K562 (cell line): ENCODE measurements at regions not wholly inside any gene's neighbourhood (a gene's known extent, or its start where the extent isn't known, plus 50 kb on each side); places are given as distances from the start of the nearest gene placed in this dataset.

Experiments
- ATAC-seq: fragments of 200-7000 bp; cut with Tn5 transposase; 3 replicates; pipeline ENCODE4 v1.9.1; 2020; ENCODE audit warnings: moderate library complexity
- BruUV-seq: library from RNA; stranded (reverse); fragments of 400-500 nt; replicated peaks from 2 replicates; lab custom pipeline; 2021; lab: Mats Ljungman, UMichigan
- CTCF ChIA-PET: fragments of 300-600 bp; formaldehyde crosslinking; extraction: SDS; loops from one replicate; lab custom pipeline; 2021; ENCODE audit warnings: low intra/inter-chr PET ratio; lab: Yijun Ruan, JAX
- POLR2A ChIA-PET: fragments of 300-600, 350-650 bp; sonication (Branson Sonifier 250); formaldehyde crosslinking; extraction: SDS; loops from one replicate; lab custom pipeline; 2021; ENCODE audit warnings: antibody characterized with exemption, inconsistent platforms; lab: Yijun Ruan, JAX
- DNase-seq, 4 experiments: peaks; one replicate each; pipeline versions ENCODE4 v3.0.0 to v3.0.0-alpha.2; 2011 to 2018; ENCODE audit warnings: low spot score in 3 of 4, mixed read lengths in 3 of 4; ENCODE audit errors: extremely low read depth in 1 of 4
- FAIRE-seq: peaks from 2 replicates; lab custom pipeline; 2011; peaks lifted over from hg19 to GRCh38; lab: Jason Lieb, UNC
- H2AFZ ChIP-seq: 2 replicates; pipeline ENCODE4 v1.6.0; 2011; ENCODE audit warnings: low read depth, low read length, control low read depth, inconsistent platforms
- H3K27ac ChIP-seq: fragments of 200-600 bp; 3 replicates; pipeline ENCODE4 v1.8.0; 2011; ENCODE audit warnings: low read depth, mild to moderate bottlenecking, control low read depth, inconsistent platforms, low read length, moderate library complexity, mixed read lengths; ENCODE audit errors: extremely low read depth
- H3K27me3 ChIP-seq, 2 experiments: fragments of 300-600 bp in 1 of 2; 2 replicates in 1 of 2; 3 replicates in 1 of 2; pipeline versions ENCODE4 v1.6.0 to v1.8.0; 2011; ENCODE audit warnings: inconsistent platforms in 2 of 2, low read length in 2 of 2, mild to moderate bottlenecking in 1 of 2, mixed read lengths in 1 of 2, moderate library complexity in 1 of 2; ENCODE audit not compliant: control insufficient read depth in 2 of 2, insufficient read depth in 2 of 2
- H3K36me3 ChIP-seq: fragments of 300-600 bp; 3 replicates; pipeline ENCODE4 v1.8.0; 2011; ENCODE audit warnings: mild to moderate bottlenecking, low read length, inconsistent platforms; ENCODE audit not compliant: control insufficient read depth, insufficient read depth
- H3K4me1 ChIP-seq, 2 experiments: fragments of 200-600 bp in 1 of 2; replicated peaks in 1 of 2; 2 replicates in 1 of 2; 3 replicates in 1 of 2; pipeline versions ENCODE4 v1.5.1 to v1.8.0; 2011; ENCODE audit warnings: inconsistent platforms in 2 of 2, low read length in 2 of 2, mild to moderate bottlenecking in 1 of 2, mixed read lengths in 1 of 2, moderate library complexity in 1 of 2; ENCODE audit not compliant: control insufficient read depth in 2 of 2, insufficient read depth in 2 of 2
- H3K4me2 ChIP-seq: 2 replicates; pipeline ENCODE4 v1.6.1; 2011; ENCODE audit warnings: low read length, control low read depth, inconsistent platforms, mixed read lengths; ENCODE audit not compliant: insufficient read depth
- H3K4me3 ChIP-seq: fragments of 200-600 bp; sonication (generic), shearing (Covaris generic); 2 replicates; pipeline ENCODE4 v1.5.1; 2016; ENCODE audit warnings: control low read depth, inconsistent platforms
- H3K79me2 ChIP-seq: fragments of 200-600 bp; 3 replicates; pipeline ENCODE4 v1.8.0; 2011; ENCODE audit warnings: low read length, inconsistent platforms; ENCODE audit not compliant: control insufficient read depth, insufficient read depth
- H3K9ac ChIP-seq, 2 experiments: 2 replicates each; pipeline versions ENCODE4 v1.6.0 to v1.6.1; 2011; ENCODE audit warnings: low read depth in 2 of 2, low read length in 2 of 2, control low read depth in 1 of 2, inconsistent platforms in 1 of 2, mild to moderate bottlenecking in 1 of 2, mixed read lengths in 1 of 2; ENCODE audit not compliant: insufficient read depth in 1 of 2
- H3K9me1 ChIP-seq: one replicate; pipeline ENCODE4 v1.6.0; 2011; ENCODE audit warnings: inconsistent platforms, mild to moderate bottlenecking, low read length, moderate library complexity; ENCODE audit not compliant: control insufficient read depth, insufficient read depth
- H3K9me3 ChIP-seq: replicated peaks from 2 replicates; pipeline ENCODE4 v1.5.1; 2011; ENCODE audit warnings: low read depth, low read length, inconsistent platforms; ENCODE audit not compliant: control insufficient read depth, insufficient read depth
- H4K20me1 ChIP-seq: replicated peaks from 2 replicates; pipeline ENCODE4 v1.6.1; 2011; ENCODE audit warnings: low read length, inconsistent platforms, mixed read lengths; ENCODE audit not compliant: control insufficient read depth, insufficient read depth
- ARHGAP35 ChIP-seq: fragments of 450-650 bp; IDR thresholded peaks from 2 replicates; pipeline ENCODE4 v1.6.1; 2018; ENCODE audit not compliant: partially characterized antibody
- GATAD2A ChIP-seq: fragments of 450-650 bp; IDR thresholded peaks from 2 replicates; pipeline ENCODE4 v1.6.1; 2017
- LEF1 ChIP-seq: fragments of 450-650 bp; IDR thresholded peaks from 2 replicates; pipeline ENCODE4 v1.6.1; 2016; ENCODE audit warnings: mild to moderate bottlenecking
- MIER1 ChIP-seq: fragments of 450-650 bp; IDR thresholded peaks from 2 replicates; pipeline ENCODE4 v1.6.1; 2016; ENCODE audit warnings: antibody characterized with exemption, mild to moderate bottlenecking, low read depth
- NUFIP1 ChIP-seq: fragments of 450-650 bp; IDR thresholded peaks from 2 replicates; pipeline ENCODE4 v1.6.1; 2018; ENCODE audit not compliant: partially characterized antibody
- PHF21A ChIP-seq: fragments of 450-650 bp; IDR thresholded peaks from 2 replicates; pipeline ENCODE4 v1.6.1; 2017; ENCODE audit warnings: low read depth, borderline replicate concordance
- PRMT5 ChIP-seq: sonication (generic); formaldehyde crosslinking; IDR thresholded peaks from 2 replicates; pipeline ENCODE4 v1.5.0; 2020; ENCODE audit warnings: missing genetic modification reagents
- SMAD2 ChIP-seq: fragments of 150-350 bp; IDR thresholded peaks from 2 replicates; pipeline ENCODE4 v1.6.1; 2014; ENCODE audit warnings: low read depth, mild to moderate bottlenecking, low read length
- SRSF7 ChIP-seq: fragments of 200-400 bp; formaldehyde crosslinking; optimal IDR thresholded peaks from 2 replicates; pipeline ENCODE3; 2017; ENCODE audit warnings: mild to moderate bottlenecking, low read depth, low read length
- TFAM ChIP-seq: fragments of 250-450 bp; sonication (Bioruptor Pico); conservative IDR thresholded peaks from 2 replicates; pipeline ENCODE4 v1.5.0; 2021; ENCODE audit warnings: mild to moderate bottlenecking, moderate library complexity
- THRAP3 ChIP-seq: fragments of 450-650 bp; IDR thresholded peaks from 2 replicates; pipeline ENCODE4 v1.6.1; 2016; ENCODE audit warnings: mild to moderate bottlenecking, inconsistent platforms, borderline replicate concordance
- ZKSCAN3 ChIP-seq: fragments of 250-450 bp; sonication (Bioruptor Pico); IDR thresholded peaks from 2 replicates; pipeline ENCODE4 v1.4.0; 2020
- WGBS: fragments of 100-300 bp; shearing (Covaris generic); methylation state at CpG from one replicate; pipeline ENCODE4 v1.1.6; 2016; ENCODE audit warnings: low coverage, mixed read lengths; ENCODE audit not compliant: insufficient coverage; ENCODE audit errors: missing lambda C conversion rate; 5-methylcytosine and 5-hydroxymethylcytosine counted together
- in situ Hi-C: fragments of 300-500 bp; cut with MboI; formaldehyde crosslinking; loops from 4 replicates; pipeline ENCODE4 v1.15.0; 2018; ENCODE audit warnings: inconsistent platforms, mixed read lengths
- intact Hi-C: fragments of 100-400 bp; cut with micrococcal nuclease; formaldehyde crosslinking; loops from 2 replicates; pipeline ENCODE4 v1.14.2; 2022
- TF ChIP-seq, protein P1 (sequence below): sonication (generic); formaldehyde crosslinking; IDR thresholded peaks from 2 replicates; pipeline ENCODE4 v1.8.1; 2023; ENCODE audit warnings: mild to moderate bottlenecking, missing genetic modification reagents
- TF ChIP-seq, protein P2 (sequence below): fragments of 450-650 bp; IDR thresholded peaks from 2 replicates; pipeline ENCODE4 v1.6.1; 2016; ENCODE audit warnings: mild to moderate bottlenecking
- TF ChIP-seq, protein P3 (sequence below): fragments of 250-450 bp; sonication (Bioruptor Pico); IDR thresholded peaks from 2 replicates; pipeline ENCODE4 v1.6.1; 2021; ENCODE audit warnings: mild to moderate bottlenecking
- TF ChIP-seq, protein P4 (sequence below): fragments of 450-650 bp; IDR thresholded peaks from 2 replicates; pipeline ENCODE4 v1.6.1; 2018; ENCODE audit not compliant: partially characterized antibody

DNA sequence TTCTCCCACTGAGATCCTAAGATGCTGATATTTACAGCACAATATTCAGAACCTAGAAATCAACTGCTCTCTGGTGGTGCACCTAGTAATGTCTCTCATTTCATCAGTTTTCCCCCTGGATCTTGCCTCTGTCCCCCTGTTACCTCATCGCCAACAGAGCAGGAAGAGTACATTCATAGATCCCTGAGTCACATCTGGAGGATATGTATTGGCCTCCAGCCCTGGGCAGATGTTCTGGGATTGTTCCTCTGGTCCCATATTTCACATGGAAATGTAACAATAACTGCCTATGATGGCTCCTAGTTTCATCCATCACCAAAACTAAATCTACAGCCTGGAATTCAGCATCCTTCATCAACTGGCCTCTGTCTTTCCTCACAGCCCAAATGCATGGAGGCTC lies 278.8 kb upstream of the SLC14A2 start (continued):
- no peak for TF ChIP-seq ARHGAP35
- TF ChIP-seq, protein P1, sequence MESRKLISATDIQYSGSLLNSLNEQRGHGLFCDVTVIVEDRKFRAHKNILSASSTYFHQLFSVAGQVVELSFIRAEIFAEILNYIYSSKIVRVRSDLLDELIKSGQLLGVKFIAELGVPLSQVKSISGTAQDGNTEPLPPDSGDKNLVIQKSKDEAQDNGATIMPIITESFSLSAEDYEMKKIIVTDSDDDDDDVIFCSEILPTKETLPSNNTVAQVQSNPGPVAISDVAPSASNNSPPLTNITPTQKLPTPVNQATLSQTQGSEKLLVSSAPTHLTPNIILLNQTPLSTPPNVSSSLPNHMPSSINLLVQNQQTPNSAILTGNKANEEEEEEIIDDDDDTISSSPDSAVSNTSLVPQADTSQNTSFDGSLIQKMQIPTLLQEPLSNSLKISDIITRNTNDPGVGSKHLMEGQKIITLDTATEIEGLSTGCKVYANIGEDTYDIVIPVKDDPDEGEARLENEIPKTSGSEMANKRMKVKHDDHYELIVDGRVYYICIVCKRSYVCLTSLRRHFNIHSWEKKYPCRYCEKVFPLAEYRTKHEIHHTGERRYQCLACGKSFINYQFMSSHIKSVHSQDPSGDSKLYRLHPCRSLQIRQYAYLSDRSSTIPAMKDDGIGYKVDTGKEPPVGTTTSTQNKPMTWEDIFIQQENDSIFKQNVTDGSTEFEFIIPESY = no peak

DNA sequence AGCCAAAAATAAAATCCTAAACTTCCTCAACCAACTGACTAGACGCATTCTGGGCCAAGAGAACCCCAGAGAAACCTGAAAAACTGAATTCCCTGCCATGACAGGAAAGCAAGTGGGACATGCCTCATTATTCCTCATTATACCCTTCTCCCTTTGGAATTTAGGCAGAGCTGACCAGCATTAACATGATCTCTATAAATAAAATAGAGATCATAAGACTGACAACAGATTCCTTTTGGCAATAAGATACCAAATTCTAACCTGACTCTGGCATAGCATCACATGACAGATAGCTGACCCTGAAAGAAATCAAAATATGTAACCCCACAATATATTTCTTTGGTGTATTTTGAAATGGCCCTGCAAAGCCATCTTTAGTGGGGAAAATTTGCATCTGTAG lies 277.8 kb upstream of the SLC14A2 start:
- intact Hi-C loops = no loop called here
- FAIRE-seq (no peak), ATAC-seq (no peak), DNase-seq (no peak)
- CTCF ChIA-PET = no interaction called here
- Histone ChIP-seq H3K9ac (no peak overlapping the region), H2AFZ (no peak overlapping the region), H4K20me1 (no peaks in the 10 kb centered on the region), H3K27ac (no peak overlapping the region), H3K9me1 (no peaks in the 10 kb centered on the region), H3K9me3 (no peaks in the 10 kb centered on the region), H3K27me3 (no peaks in the 10 kb centered on the region), H3K4me3 (no peak overlapping the region), H3K36me3 (no peaks in the 10 kb centered on the region), H3K4me2 (no peak overlapping the region), H3K79me2 (no peaks in the 10 kb centered on the region), H3K4me1 (no peaks in the 10 kb centered on the region)
- WGBS = 0% methylated on average over 1 of the region's 1 CpG
- POLR2A ChIA-PET = no interaction called here
- in situ Hi-C loops = no loop called here
- no TSS peak for BruUV-seq
- TF ChIP-seq PRMT5 (CRISPR knock-in tag) (no peak), TFAM (no peak), MIER1 (no peak), SMAD2 (no peak), ZKSCAN3 (no peak), THRAP3 (no peak), LEF1 (no peak), GATAD2A (no peak), SRSF7 (no peak), NUFIP1 (no peak), PHF21A (no peak)
- TF ChIP-seq, protein P2, sequence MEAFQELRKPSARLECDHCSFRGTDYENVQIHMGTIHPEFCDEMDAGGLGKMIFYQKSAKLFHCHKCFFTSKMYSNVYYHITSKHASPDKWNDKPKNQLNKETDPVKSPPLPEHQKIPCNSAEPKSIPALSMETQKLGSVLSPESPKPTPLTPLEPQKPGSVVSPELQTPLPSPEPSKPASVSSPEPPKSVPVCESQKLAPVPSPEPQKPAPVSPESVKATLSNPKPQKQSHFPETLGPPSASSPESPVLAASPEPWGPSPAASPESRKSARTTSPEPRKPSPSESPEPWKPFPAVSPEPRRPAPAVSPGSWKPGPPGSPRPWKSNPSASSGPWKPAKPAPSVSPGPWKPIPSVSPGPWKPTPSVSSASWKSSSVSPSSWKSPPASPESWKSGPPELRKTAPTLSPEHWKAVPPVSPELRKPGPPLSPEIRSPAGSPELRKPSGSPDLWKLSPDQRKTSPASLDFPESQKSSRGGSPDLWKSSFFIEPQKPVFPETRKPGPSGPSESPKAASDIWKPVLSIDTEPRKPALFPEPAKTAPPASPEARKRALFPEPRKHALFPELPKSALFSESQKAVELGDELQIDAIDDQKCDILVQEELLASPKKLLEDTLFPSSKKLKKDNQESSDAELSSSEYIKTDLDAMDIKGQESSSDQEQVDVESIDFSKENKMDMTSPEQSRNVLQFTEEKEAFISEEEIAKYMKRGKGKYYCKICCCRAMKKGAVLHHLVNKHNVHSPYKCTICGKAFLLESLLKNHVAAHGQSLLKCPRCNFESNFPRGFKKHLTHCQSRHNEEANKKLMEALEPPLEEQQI = no peak
- TF ChIP-seq, protein P3, sequence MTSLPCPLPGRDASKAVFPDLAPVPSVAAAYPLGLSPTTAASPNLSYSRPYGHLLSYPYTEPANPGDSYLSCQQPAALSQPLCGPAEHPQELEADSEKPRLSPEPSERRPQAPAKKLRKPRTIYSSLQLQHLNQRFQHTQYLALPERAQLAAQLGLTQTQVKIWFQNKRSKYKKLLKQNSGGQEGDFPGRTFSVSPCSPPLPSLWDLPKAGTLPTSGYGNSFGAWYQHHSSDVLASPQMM (CRISPR knock-in tag) = no peak
- TF ChIP-seq, protein P4, sequence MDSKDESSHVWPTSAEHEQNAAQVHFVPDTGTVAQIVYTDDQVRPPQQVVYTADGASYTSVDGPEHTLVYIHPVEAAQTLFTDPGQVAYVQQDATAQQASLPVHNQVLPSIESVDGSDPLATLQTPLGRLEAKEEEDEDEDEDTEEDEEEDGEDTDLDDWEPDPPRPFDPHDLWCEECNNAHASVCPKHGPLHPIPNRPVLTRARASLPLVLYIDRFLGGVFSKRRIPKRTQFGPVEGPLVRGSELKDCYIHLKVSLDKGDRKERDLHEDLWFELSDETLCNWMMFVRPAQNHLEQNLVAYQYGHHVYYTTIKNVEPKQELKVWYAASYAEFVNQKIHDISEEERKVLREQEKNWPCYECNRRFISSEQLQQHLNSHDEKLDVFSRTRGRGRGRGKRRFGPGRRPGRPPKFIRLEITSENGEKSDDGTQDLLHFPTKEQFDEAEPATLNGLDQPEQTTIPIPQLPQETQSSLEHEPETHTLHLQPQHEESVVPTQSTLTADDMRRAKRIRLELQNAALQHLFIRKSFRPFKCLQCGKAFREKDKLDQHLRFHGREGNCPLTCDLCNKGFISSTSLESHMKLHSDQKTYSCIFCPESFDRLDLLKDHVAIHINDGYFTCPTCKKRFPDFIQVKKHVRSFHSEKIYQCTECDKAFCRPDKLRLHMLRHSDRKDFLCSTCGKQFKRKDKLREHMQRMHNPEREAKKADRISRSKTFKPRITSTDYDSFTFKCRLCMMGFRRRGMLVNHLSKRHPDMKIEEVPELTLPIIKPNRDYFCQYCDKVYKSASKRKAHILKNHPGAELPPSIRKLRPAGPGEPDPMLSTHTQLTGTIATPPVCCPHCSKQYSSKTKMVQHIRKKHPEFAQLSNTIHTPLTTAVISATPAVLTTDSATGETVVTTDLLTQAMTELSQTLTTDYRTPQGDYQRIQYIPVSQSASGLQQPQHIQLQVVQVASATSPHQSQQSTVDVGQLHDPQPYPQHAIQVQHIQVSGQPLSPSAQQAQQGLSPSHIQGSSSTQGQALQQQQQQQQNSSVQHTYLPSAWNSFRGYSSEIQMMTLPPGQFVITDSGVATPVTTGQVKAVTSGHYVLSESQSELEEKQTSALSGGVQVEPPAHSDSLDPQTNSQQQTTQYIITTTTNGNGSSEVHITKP = no peak
